ENCODE measurements at regions not wholly inside any gene's neighbourhood (a gene's known extent, or its start where the extent isn't known, plus 50 kb on each side); places are given as distances from the start of the nearest gene placed in this dataset.
"Not testable (repeated sequence)": the region's sequence is repeated elsewhere in the genome, so short reads cannot be mapped to it uniquely, and the experiment has no call there.

DNA sequence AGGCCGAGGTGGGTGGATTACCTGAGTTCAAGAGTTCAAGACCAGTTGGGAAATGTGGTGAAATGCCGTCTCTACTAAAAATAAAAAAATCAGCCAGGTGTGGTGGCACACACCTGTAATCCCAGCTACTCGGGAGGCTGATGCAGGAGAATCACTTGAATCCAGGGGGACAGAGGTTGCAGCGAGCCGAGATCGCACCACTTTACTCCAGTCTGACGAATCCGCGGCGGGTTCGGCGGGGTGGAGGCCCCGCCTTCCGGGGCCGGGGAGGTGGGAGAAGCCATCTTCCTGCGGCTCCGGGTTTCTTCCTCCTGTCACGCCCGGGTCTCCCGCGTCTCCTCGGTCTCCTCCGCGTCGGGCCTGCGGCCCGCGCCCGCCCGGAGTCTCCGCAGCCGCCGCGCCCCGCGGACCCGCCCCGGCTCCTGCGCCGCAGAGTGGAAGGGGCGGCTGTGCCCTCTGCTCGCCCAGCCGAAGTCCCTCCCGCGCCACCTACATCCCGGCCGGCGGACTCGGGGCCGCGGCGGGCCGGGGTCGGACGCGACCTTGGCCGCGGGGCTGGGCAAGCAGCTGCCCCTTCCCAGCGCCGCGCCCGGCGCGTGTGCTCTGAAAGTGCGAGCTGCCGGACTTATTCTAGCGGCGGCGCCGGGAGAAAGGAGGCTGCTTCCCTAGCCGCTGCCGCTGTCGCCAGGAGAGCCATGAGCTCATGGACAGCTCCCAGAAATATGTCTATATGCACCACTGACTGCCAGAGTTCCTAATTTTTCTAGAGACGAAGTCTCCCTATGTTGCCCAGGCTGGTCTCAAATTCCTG lies 97.2 kb downstream of the LAT start:
- not testable (repeated sequence) for DNase-seq

GRCh38 chr16:29074554-29075402 lies 89.9 kb downstream of the LAT start:
- DNase-seq = not testable (repeated sequence)

DNA sequence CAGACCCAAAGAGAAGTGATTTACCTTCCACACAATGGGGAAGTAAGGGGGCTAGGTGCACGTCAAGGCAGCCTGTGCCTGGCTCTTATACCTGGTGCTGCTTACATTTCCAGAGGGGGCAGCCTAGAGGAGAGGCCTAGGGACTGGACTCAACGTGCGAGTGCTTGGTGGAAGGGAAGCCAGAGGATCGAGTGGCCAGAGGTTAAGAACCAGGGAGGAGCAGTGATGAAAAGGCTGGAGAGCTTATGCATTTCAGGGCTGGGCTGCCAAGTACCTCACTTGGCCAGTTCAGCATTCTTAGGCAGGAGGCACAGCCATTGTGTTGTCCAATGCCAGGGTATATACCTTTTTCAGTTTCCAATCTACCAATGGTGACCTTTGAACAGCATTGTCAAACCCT lies 77.4 kb downstream of the LAT start:
- not testable (repeated sequence) for DNase-seq

DNA sequence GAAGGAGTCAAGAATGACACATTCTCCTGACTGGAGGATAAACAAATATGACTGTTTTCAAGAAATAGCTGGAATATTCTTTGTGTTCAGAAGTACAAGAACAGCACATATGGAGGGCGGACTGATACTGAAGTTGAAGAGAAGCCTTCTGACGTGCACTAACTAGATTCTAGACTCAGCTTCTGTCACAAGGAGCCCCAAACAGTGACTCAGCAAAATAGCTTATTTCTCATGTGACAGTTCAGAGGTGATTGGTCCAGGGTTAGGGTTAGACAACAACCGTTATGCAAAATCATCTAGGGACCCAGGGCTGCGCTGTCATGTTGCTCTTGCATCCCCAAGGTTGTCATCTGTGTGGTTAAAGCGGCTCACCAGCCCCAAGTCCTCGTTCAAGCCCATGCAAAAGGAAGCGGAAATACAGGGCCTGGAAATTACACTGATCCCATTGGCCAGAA lies 76.6 kb downstream of the LAT start:
- DNase-seq = not testable (repeated sequence)

GRCh38 chr16:29060022-29060810 lies 75.4 kb downstream of the LAT start:
- DNase-seq = not testable (repeated sequence)

DNA sequence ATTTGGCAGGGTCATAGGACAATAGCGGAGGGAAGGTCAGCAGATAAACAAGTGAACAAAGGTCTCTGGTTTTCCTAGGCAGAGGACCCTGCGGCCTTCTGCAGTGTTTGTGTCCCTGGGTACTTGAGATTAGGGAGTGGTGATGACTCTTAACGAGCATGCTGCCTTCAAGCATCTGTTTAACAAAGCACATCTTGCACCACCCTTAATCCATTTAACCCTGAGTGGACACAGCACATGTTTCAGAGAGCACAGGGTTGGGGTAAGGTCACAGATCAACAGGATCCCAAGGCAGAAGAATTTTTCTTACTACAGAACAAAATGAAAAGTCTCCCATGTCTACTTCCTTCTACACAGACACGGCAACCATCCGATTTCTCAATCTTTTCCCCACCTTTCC lies 74.7 kb downstream of the LAT start:
- not testable (repeated sequence) for DNase-seq
